Smooth muscle cell (in vitro differentiated cells): ENCODE measurements at regions not wholly inside any gene's neighbourhood (a gene's known extent, or its start where the extent isn't known, plus 50 kb on each side); places are given as distances from the start of the nearest gene placed in this dataset.

Experiments
- DNase-seq: peaks from one replicate; lab custom pipeline; 2025; ENCODE audit not compliant: unreplicated experiment; lab: John Stamatoyannopoulos, UW
- H2AFZ ChIP-seq: fragments of 200-600 bp; sonication (generic); 2 replicates; pipeline ENCODE4 v1.6.0; 2016; ENCODE audit warnings: antibody characterized with exemption, low read depth, mild to moderate bottlenecking
- H3F3A ChIP-seq: fragments of 200-600 bp; sonication (generic); 2 replicates; pipeline ENCODE4 v1.6.0; 2017; ENCODE audit warnings: antibody characterized with exemption, low read depth
- H3K27ac ChIP-seq: fragments of 200-600 bp; sonication (generic); 2 replicates; pipeline ENCODE4 v1.5.1; 2016; ENCODE audit warnings: low read depth, mild to moderate bottlenecking
- H3K27me3 ChIP-seq: fragments of 200-600 bp; sonication (generic); 2 replicates; pipeline ENCODE4 v1.6.1; 2016; ENCODE audit warnings: low read depth, mild to moderate bottlenecking
- H3K36me3 ChIP-seq: fragments of 200-600 bp; sonication (generic); 2 replicates; pipeline ENCODE4 v1.5.1; 2016; ENCODE audit warnings: low read depth
- H3K4me1 ChIP-seq: fragments of 200-600 bp; sonication (generic); 2 replicates; pipeline ENCODE4 v1.5.1; 2016; ENCODE audit warnings: low read depth
- H3K4me2 ChIP-seq: fragments of 200-600 bp; sonication (generic); 2 replicates; pipeline ENCODE4 v1.6.0; 2016; ENCODE audit warnings: mild to moderate bottlenecking
- H3K4me3 ChIP-seq: fragments of 200-600 bp; sonication (generic); 2 replicates; pipeline ENCODE4 v1.5.1; 2016; ENCODE audit warnings: mild to moderate bottlenecking
- H3K79me2 ChIP-seq: fragments of 200-600 bp; sonication (generic); 2 replicates; pipeline ENCODE4 v1.6.0; 2016; ENCODE audit warnings: low read depth, mild to moderate bottlenecking
- H3K9ac ChIP-seq: fragments of 200-600 bp; sonication (generic); 2 replicates; pipeline ENCODE4 v1.6.0; 2016; ENCODE audit warnings: low read depth
- H3K9me3 ChIP-seq: fragments of 200-600 bp; sonication (generic); replicated peaks from 2 replicates; pipeline ENCODE4 v1.5.1; 2016; ENCODE audit warnings: low read depth
- H4K20me1 ChIP-seq: fragments of 200-600 bp; sonication (generic); 2 replicates; pipeline ENCODE4 v1.6.0; 2016; ENCODE audit warnings: low read depth
- WGBS: methylation state at CpG from one replicate; pipeline ENCODE4 v1.1.7; 2016; ENCODE audit warnings: low lambda C conversion rate; 5-methylcytosine and 5-hydroxymethylcytosine counted together
- TF ChIP-seq, protein P1 (sequence below): fragments of 200-600 bp; sonication (generic); IDR thresholded peaks from 2 replicates; pipeline ENCODE4 v1.5.1; 2017; ENCODE audit warnings: borderline replicate concordance, mild to moderate bottlenecking, antibody characterized with exemption; ENCODE audit not compliant: insufficient read depth, poor library complexity, severe bottlenecking

DNA sequence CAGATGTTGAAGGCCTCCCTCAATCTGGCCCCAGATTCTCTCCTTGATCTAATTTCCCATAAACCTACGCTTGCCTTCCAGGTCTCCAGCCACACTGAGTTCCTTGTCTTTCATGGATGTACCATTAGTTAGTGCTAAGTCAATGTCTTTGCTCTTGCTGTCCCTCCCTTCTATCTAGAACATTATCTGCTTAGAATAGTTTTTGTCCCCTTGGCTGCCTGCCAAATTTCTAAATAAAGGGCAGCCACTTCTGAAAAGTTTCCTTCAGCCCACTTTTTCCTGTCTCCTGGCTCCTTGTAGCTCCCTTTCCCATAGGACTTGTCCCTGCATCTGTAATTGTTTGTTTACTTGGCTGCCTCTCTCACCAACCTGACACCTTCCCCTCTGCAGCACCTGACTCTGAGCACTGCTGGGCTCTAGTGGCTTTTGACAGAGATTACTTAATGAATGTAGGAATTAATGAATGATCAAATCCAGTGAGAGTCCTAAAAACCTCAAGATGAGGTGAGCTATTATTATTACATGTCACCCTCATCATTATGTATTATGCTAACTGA is 58.3 kb downstream of the CXCL12 start:
- TF ChIP-seq, protein P1, sequence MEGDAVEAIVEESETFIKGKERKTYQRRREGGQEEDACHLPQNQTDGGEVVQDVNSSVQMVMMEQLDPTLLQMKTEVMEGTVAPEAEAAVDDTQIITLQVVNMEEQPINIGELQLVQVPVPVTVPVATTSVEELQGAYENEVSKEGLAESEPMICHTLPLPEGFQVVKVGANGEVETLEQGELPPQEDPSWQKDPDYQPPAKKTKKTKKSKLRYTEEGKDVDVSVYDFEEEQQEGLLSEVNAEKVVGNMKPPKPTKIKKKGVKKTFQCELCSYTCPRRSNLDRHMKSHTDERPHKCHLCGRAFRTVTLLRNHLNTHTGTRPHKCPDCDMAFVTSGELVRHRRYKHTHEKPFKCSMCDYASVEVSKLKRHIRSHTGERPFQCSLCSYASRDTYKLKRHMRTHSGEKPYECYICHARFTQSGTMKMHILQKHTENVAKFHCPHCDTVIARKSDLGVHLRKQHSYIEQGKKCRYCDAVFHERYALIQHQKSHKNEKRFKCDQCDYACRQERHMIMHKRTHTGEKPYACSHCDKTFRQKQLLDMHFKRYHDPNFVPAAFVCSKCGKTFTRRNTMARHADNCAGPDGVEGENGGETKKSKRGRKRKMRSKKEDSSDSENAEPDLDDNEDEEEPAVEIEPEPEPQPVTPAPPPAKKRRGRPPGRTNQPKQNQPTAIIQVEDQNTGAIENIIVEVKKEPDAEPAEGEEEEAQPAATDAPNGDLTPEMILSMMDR, result no peak
- peaks cover 13% of the 10 kb centered on the region for H3K27me3 ChIP-seq
- H3K27ac ChIP-seq, result no peak overlapping the region
- H3F3A ChIP-seq, result no peaks in the 10 kb centered on the region
- H3K79me2 ChIP-seq, result no peaks in the 10 kb centered on the region
- DNase-seq, result no peak
- no peaks in the 10 kb centered on the region for H4K20me1 ChIP-seq
- H3K9ac ChIP-seq, result no peak overlapping the region
- H3K9me3 ChIP-seq, result no peaks in the 10 kb centered on the region
- H3K4me2 ChIP-seq, result no peak overlapping the region
- no peak overlapping the region for H3K4me3 ChIP-seq
- H3K4me1 ChIP-seq, result no peaks in the 10 kb centered on the region
- H2AFZ ChIP-seq, result no peak overlapping the region
- no peaks in the 10 kb centered on the region for H3K36me3 ChIP-seq
- 100% methylated on average over 1 of the region's 1 CpG for WGBS

DNA sequence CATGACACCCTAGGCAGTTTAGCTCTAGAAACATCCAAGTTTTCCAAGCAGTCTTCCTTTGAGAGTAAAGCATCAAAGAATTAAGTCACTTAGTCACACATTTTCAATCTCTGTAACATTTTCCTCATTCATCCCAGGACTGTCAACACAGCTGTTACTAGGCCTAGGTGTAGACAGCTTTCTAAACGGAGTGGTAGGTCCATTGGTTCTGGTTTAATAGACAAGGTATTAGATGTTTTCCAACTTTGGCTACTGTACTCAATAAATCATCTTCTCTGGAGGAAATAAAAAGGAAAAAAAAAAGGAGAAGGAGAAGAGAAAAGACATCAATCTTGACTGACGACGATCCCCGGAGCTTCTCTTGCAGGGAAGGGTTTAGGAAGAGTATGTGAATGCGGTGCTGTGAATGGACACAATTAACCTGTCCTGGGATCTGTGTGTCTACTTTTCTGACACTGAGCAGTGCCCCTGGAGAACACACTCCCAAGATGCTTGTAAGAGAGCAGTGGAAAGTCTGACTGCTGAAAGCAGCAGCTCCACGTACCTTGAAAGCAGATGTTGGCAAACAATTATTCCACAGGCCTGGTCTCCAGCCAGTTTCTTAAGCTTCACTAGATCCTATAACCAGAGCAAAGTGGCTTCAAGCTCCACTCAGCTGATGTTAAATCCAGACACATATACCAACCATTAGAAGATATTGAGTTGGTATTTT is 59.1 kb downstream of the CXCL12 start:
- Histone ChIP-seq H3F3A (no peaks in the 10 kb centered on the region), H3K9ac (no peak overlapping the region), H3K4me1 (no peaks in the 10 kb centered on the region), H3K36me3 (no peaks in the 10 kb centered on the region), H3K27ac (no peak overlapping the region), H3K27me3 (peaks cover 7% of the 10 kb centered on the region), H4K20me1 (no peaks in the 10 kb centered on the region), H3K79me2 (no peaks in the 10 kb centered on the region), H2AFZ (no peak overlapping the region), H3K9me3 (no peaks in the 10 kb centered on the region), H3K4me3 (no peak overlapping the region), H3K4me2 (no peak overlapping the region)
- 61% methylated on average over 6 of the region's 6 CpGs for WGBS
- DNase-seq, result no peak
- TF ChIP-seq, protein P1, result no peak

DNA sequence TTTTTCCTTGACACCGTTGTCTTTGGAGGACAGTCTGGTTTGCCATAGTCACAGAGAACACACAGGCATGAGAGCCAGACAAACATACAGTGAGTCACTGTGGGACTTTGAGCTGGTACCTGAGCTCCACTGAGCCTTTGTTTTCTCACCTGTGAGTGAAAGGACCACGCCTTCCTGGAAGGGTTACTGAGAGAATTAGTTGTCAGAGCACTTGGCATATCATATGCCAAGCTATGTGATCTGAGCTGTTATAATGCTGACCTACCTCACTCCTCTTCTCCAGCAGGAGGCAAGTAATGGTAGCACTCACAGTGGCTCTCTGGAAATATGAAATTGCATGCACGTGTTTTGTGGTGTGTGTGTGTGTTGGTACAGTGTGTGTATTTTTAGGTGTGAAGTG is 59.7 kb downstream of the CXCL12 start:
- H3K27ac ChIP-seq, result no peak overlapping the region
- WGBS, result 73% methylated on average over 3 of the region's 3 CpGs
- H3K4me3 ChIP-seq, result no peak overlapping the region
- no peak for DNase-seq
- H3K27me3 ChIP-seq, result peaks cover 12% of the 10 kb centered on the region
- H2AFZ ChIP-seq, result no peak overlapping the region
- H4K20me1 ChIP-seq, result no peaks in the 10 kb centered on the region
- TF ChIP-seq, protein P1, result no peak
- no peaks in the 10 kb centered on the region for H3F3A ChIP-seq
- H3K36me3 ChIP-seq, result no peaks in the 10 kb centered on the region
- no peak overlapping the region for H3K4me2 ChIP-seq
- no peaks in the 10 kb centered on the region for H3K4me1 ChIP-seq
- no peaks in the 10 kb centered on the region for H3K9me3 ChIP-seq
- no peaks in the 10 kb centered on the region for H3K79me2 ChIP-seq
- H3K9ac ChIP-seq, result no peak overlapping the region

DNA sequence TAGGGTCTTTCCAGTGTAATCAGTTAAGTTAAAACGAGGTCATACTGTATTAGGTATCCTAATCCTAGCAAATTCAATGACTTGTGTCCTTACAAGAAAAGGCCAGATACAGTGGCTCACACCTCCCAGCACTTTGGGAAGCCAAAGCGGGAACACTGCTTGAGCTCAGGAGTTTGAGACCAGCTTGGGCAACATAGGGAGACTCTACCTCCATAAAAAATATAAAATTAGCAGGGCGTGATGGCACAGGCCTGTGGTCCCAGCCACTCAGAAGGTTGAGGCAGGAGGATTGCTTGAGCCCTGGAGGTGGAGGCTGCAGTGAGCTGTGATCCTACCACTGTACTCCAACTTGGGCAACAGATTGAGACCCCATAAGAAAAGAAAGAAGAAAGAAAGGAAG is 61.1 kb downstream of the CXCL12 start:
- no peak overlapping the region for H3K27ac ChIP-seq
- H3K9ac ChIP-seq, result no peak overlapping the region
- TF ChIP-seq, protein P1, result no peak
- H3K4me2 ChIP-seq, result no peak overlapping the region
- no peaks in the 10 kb centered on the region for H3K9me3 ChIP-seq
- no peaks in the 10 kb centered on the region for H3F3A ChIP-seq
- no peak for DNase-seq
- no peaks in the 10 kb centered on the region for H4K20me1 ChIP-seq
- H3K27me3 ChIP-seq, result peaks cover 14% of the 10 kb centered on the region
- H3K4me1 ChIP-seq, result no peaks in the 10 kb centered on the region
- 87% methylated on average over 3 of the region's 3 CpGs for WGBS
- H3K36me3 ChIP-seq, result no peaks in the 10 kb centered on the region
- no peak overlapping the region for H2AFZ ChIP-seq
- H3K4me3 ChIP-seq, result no peak overlapping the region
- no peaks in the 10 kb centered on the region for H3K79me2 ChIP-seq
